HepG2 (cell line): ENCODE measurements at regions not wholly inside any gene's neighbourhood (a gene's known extent, or its start where the extent isn't known, plus 50 kb on each side); places are given as distances from the start of the nearest gene placed in this dataset.

Experiments
- ATAC-seq: fragments of 200-7000 bp; cut with Tn5 transposase; 3 replicates; pipeline ENCODE4 v1.9.1; 2020; ENCODE audit warnings: mild to moderate bottlenecking, moderate library complexity
- BruUV-seq: library from RNA; stranded (reverse); fragments of 400-500 nt; replicated peaks from 2 replicates; lab custom pipeline; 2021; lab: Mats Ljungman, UMichigan
- CTCF ChIA-PET: fragments of 300-600 bp; formaldehyde crosslinking; extraction: SDS; loops from one replicate; lab custom pipeline; 2021; ENCODE audit warnings: low total read pairs, inconsistent platforms, low intra/inter-chr PET ratio; lab: Yijun Ruan, JAX
- POLR2A ChIA-PET: fragments of 350-600 bp; sonication (Branson Sonifier 250); formaldehyde crosslinking; loops from one replicate; lab custom pipeline; 2020; ENCODE audit warnings: antibody characterized with exemption, inconsistent platforms; lab: Yijun Ruan, JAX
- DNase-seq: peaks from one replicate; pipeline ENCODE4 v3.0.0-alpha.2; 2015; ENCODE audit warnings: low spot score
- FAIRE-seq: peaks from 3 replicates; lab custom pipeline; 2011; peaks lifted over from hg19 to GRCh38; lab: Jason Lieb, UNC
- H2AFZ ChIP-seq: one replicate; pipeline ENCODE4 v1.6.1; 2011; ENCODE audit warnings: low read length, inconsistent platforms
- H3K27ac ChIP-seq: fragments of 300-600 bp; 3 replicates; pipeline ENCODE4 v1.8.0; 2011; ENCODE audit warnings: mixed run types, mild to moderate bottlenecking, mixed read lengths, low read length, inconsistent platforms; ENCODE audit not compliant: insufficient read depth; ENCODE audit errors: extremely low read length
- H3K27me3 ChIP-seq, 2 experiments: fragments of 200-600 bp in 1 of 2; 2 replicates in 1 of 2; 3 replicates in 1 of 2; pipeline versions ENCODE4 v1.6.0 to v1.8.0; 2011; ENCODE audit warnings: low read length in 2 of 2, mild to moderate bottlenecking in 2 of 2, moderate library complexity in 2 of 2, inconsistent platforms in 1 of 2; ENCODE audit not compliant: insufficient read depth in 2 of 2, control insufficient read depth in 1 of 2
- H3K36me3 ChIP-seq, 2 experiments: fragments of 200-600 bp in 1 of 2; replicated peaks in 1 of 2; 2 replicates in 1 of 2; 3 replicates in 1 of 2; pipeline versions ENCODE4 v1.5.1 to v1.8.0; 2011; ENCODE audit warnings: low read length in 2 of 2, inconsistent platforms in 1 of 2; ENCODE audit not compliant: insufficient read depth in 2 of 2, control insufficient read depth in 1 of 2
- H3K4me1 ChIP-seq: 2 replicates; pipeline ENCODE4 v1.5.1; 2012; ENCODE audit warnings: low read length, inconsistent platforms; ENCODE audit not compliant: insufficient read depth
- H3K4me2 ChIP-seq: 2 replicates; pipeline ENCODE4 v1.6.0; 2011; ENCODE audit warnings: low read depth, low read length, inconsistent platforms
- H3K4me3 ChIP-seq, 3 experiments: fragments of 200-600 bp in 1 of 3; sonication (generic), shearing (Covaris generic) in 1 of 3; replicated peaks in 1 of 3; 2 replicates each; pipeline ENCODE4 v1.5.1; 2011 to 2016; ENCODE audit warnings: low read length in 3 of 3, inconsistent platforms in 2 of 3, low read depth in 2 of 3, mild to moderate bottlenecking in 2 of 3, control low read depth in 1 of 3, mixed read lengths in 1 of 3; ENCODE audit not compliant: insufficient read depth in 1 of 3
- H3K79me2 ChIP-seq: one replicate; pipeline ENCODE4 v1.6.1; 2011; ENCODE audit warnings: low read length, inconsistent platforms; ENCODE audit not compliant: insufficient read depth
- H3K9ac ChIP-seq: 2 replicates; pipeline ENCODE4 v1.6.0; 2011; ENCODE audit warnings: mild to moderate bottlenecking, low read depth, low read length, inconsistent platforms; ENCODE audit not compliant: insufficient read depth
- H3K9me3 ChIP-seq: 2 replicates; pipeline ENCODE4 v1.5.1; 2012; ENCODE audit warnings: mild to moderate bottlenecking, low read length
- H4K20me1 ChIP-seq: 2 replicates; pipeline ENCODE4 v1.6.0; 2011; ENCODE audit warnings: inconsistent platforms, mild to moderate bottlenecking, low read length, moderate library complexity; ENCODE audit not compliant: insufficient read depth
- ARHGAP35 ChIP-seq: sonication (generic); formaldehyde crosslinking; IDR thresholded peaks from 2 replicates; pipeline ENCODE4 v1.9.0; 2022; ENCODE audit warnings: mild to moderate bottlenecking, inconsistent platforms, moderate library complexity, missing genetic modification reagents, borderline replicate concordance
- CCAR2 ChIP-seq: fragments of 200-400 bp; formaldehyde crosslinking; optimal IDR thresholded peaks from 2 replicates; pipeline ENCODE3; 2018; ENCODE audit warnings: low read depth, mild to moderate bottlenecking, low read length, moderate library complexity
- CHCHD3 ChIP-seq: sonication (generic); formaldehyde crosslinking; IDR thresholded peaks from 2 replicates; pipeline ENCODE4 v1.8.0; 2022; ENCODE audit warnings: mild to moderate bottlenecking, missing genetic modification reagents, moderate library complexity
- GABPB1 ChIP-seq: IDR thresholded peaks from 2 replicates; pipeline ENCODE4 v1.6.1; 2016; ENCODE audit warnings: mild to moderate bottlenecking, missing genetic modification reagents, moderate library complexity, missing compliant biosample characterization
- GPN1 ChIP-seq: sonication (generic); formaldehyde crosslinking; IDR thresholded peaks from 2 replicates; pipeline ENCODE4 v1.5.1; 2020; ENCODE audit warnings: missing genetic modification reagents, borderline replicate concordance
- HNRNPK ChIP-seq: fragments of 200-400 bp; formaldehyde crosslinking; IDR thresholded peaks from 2 replicates; pipeline ENCODE4 v1.6.1; 2018; ENCODE audit warnings: low read length, low read depth, moderate library complexity, mild to moderate bottlenecking; ENCODE audit not compliant: poor library complexity, severe bottlenecking
- MAFG ChIP-seq: sonication (generic); formaldehyde crosslinking; IDR thresholded peaks from 2 replicates; pipeline ENCODE4 v1.5.1; 2020; ENCODE audit warnings: mild to moderate bottlenecking, missing genetic modification reagents
- MEIS2 ChIP-seq: sonication (generic); formaldehyde crosslinking; IDR thresholded peaks from 2 replicates; pipeline ENCODE4 v1.9.0; 2021; ENCODE audit warnings: mild to moderate bottlenecking, missing genetic modification reagents
- RXRA ChIP-seq: sonication (generic); formaldehyde crosslinking; IDR thresholded peaks from 2 replicates; pipeline ENCODE4 v1.5.1; 2020; ENCODE audit warnings: missing genetic modification reagents
- SETDB1 ChIP-seq: sonication (generic); formaldehyde crosslinking; IDR thresholded peaks from 2 replicates; pipeline ENCODE4 v1.5.1; 2020; ENCODE audit warnings: missing genetic modification reagents, mild to moderate bottlenecking, borderline replicate concordance
- ZBTB3 ChIP-seq: sonication (generic); formaldehyde crosslinking; IDR thresholded peaks from 2 replicates; pipeline ENCODE4 v1.4.0; 2020; ENCODE audit warnings: low read depth, mild to moderate bottlenecking, moderate library complexity, missing genetic modification reagents, borderline replicate concordance
- ZNF670 ChIP-seq: sonication (generic); formaldehyde crosslinking; IDR thresholded peaks from 2 replicates; pipeline ENCODE4 v1.8.0; 2022; ENCODE audit warnings: mild to moderate bottlenecking, missing genetic modification reagents, borderline replicate concordance
- WGBS: methylation state at CpG from one replicate; pipeline ENCODE4 v1.1.6; 2017; ENCODE audit warnings: low lambda C conversion rate; 5-methylcytosine and 5-hydroxymethylcytosine counted together
- in situ Hi-C: cut with HindIII; loops from 2 replicates; pipeline ENCODE4 v1.10.0; 2017; ENCODE audit warnings: low pct_unique_long_range_greater_than_20kb; ENCODE audit not compliant: extremely low pct_ligation_motif_present
- intact Hi-C: fragments of 100-400 bp; cut with micrococcal nuclease; formaldehyde crosslinking; loops from one replicate; pipeline ENCODE4 v1.10.0; 2022; ENCODE audit not compliant: unreplicated experiment
- TF ChIP-seq, protein P1 (sequence below): sonication (generic); formaldehyde crosslinking; IDR thresholded peaks from 2 replicates; pipeline ENCODE4 v1.4.0; 2020; ENCODE audit warnings: missing genetic modification reagents, mild to moderate bottlenecking, borderline replicate concordance
- TF ChIP-seq, protein P2 (sequence below): sonication (generic); formaldehyde crosslinking; IDR thresholded peaks from 2 replicates; pipeline ENCODE4 v1.4.0; 2020; ENCODE audit warnings: missing genetic modification reagents, borderline replicate concordance
- TF ChIP-seq, protein P3 (sequence below): sonication (generic); formaldehyde crosslinking; IDR thresholded peaks from 2 replicates; pipeline ENCODE4 v1.4.0; 2020; ENCODE audit warnings: low read depth, mild to moderate bottlenecking, missing genetic modification reagents

DNA sequence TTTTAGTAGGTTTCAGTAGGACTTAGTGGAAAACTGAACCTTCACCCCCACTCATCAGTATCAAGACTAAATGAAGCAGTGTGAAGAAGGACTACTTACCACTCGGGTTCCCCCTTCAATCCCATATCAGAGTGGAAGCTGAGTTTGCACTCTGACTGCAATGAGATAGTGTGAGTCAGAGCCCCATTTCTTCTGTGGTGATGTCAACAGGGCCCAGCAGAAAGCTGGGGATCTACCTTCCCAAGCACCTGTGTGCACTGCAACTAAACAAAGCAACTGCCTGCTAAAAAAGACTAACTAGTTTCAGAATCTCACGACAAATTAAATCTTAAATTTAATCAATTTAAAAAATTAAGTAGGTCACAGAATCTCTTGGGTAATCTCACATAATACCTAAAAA lies 1837.0 kb upstream of the PCDH7 start (continued):
- TF ChIP-seq, protein P1, sequence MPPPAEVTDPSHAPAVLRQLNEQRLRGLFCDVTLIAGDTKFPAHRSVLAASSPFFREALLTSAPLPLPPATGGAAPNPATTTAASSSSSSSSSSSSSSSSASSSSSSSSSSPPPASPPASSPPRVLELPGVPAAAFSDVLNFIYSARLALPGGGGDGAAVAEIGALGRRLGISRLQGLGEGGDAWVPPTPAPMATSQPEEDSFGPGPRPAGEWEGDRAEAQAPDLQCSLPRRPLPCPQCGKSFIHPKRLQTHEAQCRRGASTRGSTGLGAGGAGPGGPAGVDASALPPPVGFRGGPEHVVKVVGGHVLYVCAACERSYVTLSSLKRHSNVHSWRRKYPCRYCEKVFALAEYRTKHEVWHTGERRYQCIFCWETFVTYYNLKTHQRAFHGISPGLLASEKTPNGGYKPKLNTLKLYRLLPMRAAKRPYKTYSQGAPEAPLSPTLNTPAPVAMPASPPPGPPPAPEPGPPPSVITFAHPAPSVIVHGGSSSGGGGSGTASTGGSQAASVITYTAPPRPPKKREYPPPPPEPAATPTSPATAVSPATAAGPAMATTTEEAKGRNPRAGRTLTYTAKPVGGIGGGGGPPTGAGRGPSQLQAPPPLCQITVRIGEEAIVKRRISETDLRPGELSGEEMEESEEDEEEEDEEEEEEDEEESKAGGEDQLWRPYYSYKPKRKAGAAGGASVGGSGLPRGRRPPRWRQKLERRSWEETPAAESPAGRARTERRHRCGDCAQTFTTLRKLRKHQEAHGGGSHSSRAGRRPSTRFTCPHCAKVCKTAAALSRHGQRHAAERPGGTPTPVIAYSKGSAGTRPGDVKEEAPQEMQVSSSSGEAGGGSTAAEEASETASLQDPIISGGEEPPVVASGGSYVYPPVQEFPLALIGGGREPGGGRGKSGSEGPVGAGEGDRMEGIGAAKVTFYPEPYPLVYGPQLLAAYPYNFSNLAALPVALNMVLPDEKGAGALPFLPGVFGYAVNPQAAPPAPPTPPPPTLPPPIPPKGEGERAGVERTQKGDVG = no peak
- TF ChIP-seq RXRA (no peak), ARHGAP35 (CRISPR knock-in tag) (no peak)

DNA sequence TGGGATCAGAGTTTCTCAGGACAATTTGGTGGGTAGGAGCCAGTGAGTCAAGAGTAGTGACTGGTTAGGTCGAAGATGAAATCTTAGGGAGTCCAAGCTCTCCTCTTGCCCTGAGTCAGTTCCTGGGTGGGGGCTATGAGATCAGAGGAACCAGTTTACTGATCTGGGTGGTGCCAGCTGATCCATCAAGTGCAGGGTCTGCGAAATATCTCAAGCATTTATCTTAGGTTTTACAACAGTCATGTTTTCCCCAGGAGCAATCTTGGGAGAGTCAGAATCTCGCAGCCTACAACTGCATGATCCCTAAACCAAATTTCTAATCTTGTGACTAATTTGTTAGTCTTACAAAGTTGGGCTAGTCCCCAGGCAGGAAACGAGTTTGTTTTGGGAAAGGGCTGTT lies 1833.2 kb upstream of the PCDH7 start:
- no peak overlapping the region for H3K4me3 ChIP-seq
- CTCF ChIA-PET = no interaction called here
- H3K79me2 ChIP-seq = no peaks in the 10 kb centered on the region
- H3K27ac ChIP-seq = no peak overlapping the region
- no peak overlapping the region for H3K9ac ChIP-seq
- POLR2A ChIA-PET = no interaction called here
- H2AFZ ChIP-seq = no peak overlapping the region
- in situ Hi-C loops (no loop called here), intact Hi-C loops (no loop called here)
- H3K4me2 ChIP-seq = no peak overlapping the region
- BruUV-seq = no TSS peak
- no peaks in the 10 kb centered on the region for H3K36me3 ChIP-seq
- H3K4me1 ChIP-seq = no peaks in the 10 kb centered on the region
- ATAC-seq = no peak
- H3K27me3 ChIP-seq = no peaks in the 10 kb centered on the region
- H3K9me3 ChIP-seq = peaks cover 80% of the 10 kb centered on the region
- FAIRE-seq = no peak
- H4K20me1 ChIP-seq = no peaks in the 10 kb centered on the region
- 2% methylated on average over 4 of the region's 4 CpGs for WGBS
- DNase-seq = no peak
- TF ChIP-seq HNRNPK (no peak), CHCHD3 (CRISPR knock-in tag) (no peak), MEIS2 (CRISPR knock-in tag) (no peak), SETDB1 (CRISPR knock-in tag) (no peak), ZBTB3 (no peak), GABPB1 (CRISPR knock-in tag) (no peak), ZNF670 (CRISPR knock-in tag) (no peak), MAFG (CRISPR knock-in tag) (no peak), CCAR2 (no peak), GPN1 (CRISPR knock-in tag) (no peak)
- TF ChIP-seq, protein P2, sequence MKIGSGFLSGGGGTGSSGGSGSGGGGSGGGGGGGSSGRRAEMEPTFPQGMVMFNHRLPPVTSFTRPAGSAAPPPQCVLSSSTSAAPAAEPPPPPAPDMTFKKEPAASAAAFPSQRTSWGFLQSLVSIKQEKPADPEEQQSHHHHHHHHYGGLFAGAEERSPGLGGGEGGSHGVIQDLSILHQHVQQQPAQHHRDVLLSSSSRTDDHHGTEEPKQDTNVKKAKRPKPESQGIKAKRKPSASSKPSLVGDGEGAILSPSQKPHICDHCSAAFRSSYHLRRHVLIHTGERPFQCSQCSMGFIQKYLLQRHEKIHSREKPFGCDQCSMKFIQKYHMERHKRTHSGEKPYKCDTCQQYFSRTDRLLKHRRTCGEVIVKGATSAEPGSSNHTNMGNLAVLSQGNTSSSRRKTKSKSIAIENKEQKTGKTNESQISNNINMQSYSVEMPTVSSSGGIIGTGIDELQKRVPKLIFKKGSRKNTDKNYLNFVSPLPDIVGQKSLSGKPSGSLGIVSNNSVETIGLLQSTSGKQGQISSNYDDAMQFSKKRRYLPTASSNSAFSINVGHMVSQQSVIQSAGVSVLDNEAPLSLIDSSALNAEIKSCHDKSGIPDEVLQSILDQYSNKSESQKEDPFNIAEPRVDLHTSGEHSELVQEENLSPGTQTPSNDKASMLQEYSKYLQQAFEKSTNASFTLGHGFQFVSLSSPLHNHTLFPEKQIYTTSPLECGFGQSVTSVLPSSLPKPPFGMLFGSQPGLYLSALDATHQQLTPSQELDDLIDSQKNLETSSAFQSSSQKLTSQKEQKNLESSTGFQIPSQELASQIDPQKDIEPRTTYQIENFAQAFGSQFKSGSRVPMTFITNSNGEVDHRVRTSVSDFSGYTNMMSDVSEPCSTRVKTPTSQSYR = no peak
- TF ChIP-seq, protein P3, sequence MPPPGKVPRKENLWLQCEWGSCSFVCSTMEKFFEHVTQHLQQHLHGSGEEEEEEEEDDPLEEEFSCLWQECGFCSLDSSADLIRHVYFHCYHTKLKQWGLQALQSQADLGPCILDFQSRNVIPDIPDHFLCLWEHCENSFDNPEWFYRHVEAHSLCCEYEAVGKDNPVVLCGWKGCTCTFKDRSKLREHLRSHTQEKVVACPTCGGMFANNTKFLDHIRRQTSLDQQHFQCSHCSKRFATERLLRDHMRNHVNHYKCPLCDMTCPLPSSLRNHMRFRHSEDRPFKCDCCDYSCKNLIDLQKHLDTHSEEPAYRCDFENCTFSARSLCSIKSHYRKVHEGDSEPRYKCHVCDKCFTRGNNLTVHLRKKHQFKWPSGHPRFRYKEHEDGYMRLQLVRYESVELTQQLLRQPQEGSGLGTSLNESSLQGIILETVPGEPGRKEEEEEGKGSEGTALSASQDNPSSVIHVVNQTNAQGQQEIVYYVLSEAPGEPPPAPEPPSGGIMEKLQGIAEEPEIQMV = no peak
